Omental fat pad (tissue), 3 donors: ENCODE measurements at regions not wholly inside any gene's neighbourhood (a gene's known extent, or its start where the extent isn't known, plus 50 kb on each side); places are given as distances from the start of the nearest gene placed in this dataset.

Experiments used
- ATAC-seq: fragments of 150-250 bp; one replicate; pipeline ENCODE4 v1.9.1; 2016; ENCODE audit warnings: mild to moderate bottlenecking, moderate library complexity; ENCODE audit not compliant: low FRiP score
- DNase-seq: peaks from one replicate; pipeline ENCODE4 v3.0.0-alpha.2; 2019; ENCODE audit warnings: low spot score
- CTCF ChIP-seq, 3 donors: fragments of 450-650 bp; IDR thresholded peaks; one replicate each; pipeline ENCODE4 v1.5.1; 2016 to 2017; ENCODE audit warnings: antibody characterized with exemption in 3 of 3, mild to moderate bottlenecking in 3 of 3, moderate library complexity in 2 of 3

GRCh38 chr5:44199408-44199807, 189.8 kb downstream of the FGF10 start:
- DNase-seq (no peak), ATAC-seq (no peak)
- no peak for TF ChIP-seq CTCF (IDR thresholded peaks at IDR 0.05)

- ATAC-seq (no peak), DNase-seq (no peak)
- no peak for TF ChIP-seq CTCF (IDR thresholded peaks at IDR 0.05)
These were observed 200.0 kb downstream of the FGF10 start for GRCh38 chr5:44189255-44189654.

GRCh38 chr5:44187973-44188372, 201.2 kb downstream of the FGF10 start:
- no peak for ATAC-seq
- DNase-seq: no peak
- TF ChIP-seq CTCF (IDR thresholded peaks at IDR 0.05): no peak

GRCh38 chr5:44183753-44184152, 205.5 kb downstream of the FGF10 start:
- no peak for DNase-seq
- TF ChIP-seq CTCF (IDR thresholded peaks at IDR 0.05): no peak
- no peak for ATAC-seq

- no peak for ATAC-seq
- no peak for TF ChIP-seq CTCF (IDR thresholded peaks at IDR 0.05)
- DNase-seq: no peak
These were observed 205.9 kb downstream of the FGF10 start for GRCh38 chr5:44183312-44183711.

- no peak for TF ChIP-seq CTCF (IDR thresholded peaks at IDR 0.05)
- ATAC-seq: no peak
- no peak for DNase-seq
These were observed 210.8 kb downstream of the FGF10 start for GRCh38 chr5:44178414-44178813.

- TF ChIP-seq CTCF (IDR thresholded peaks at IDR 0.05): no peak
- ATAC-seq (no peak), DNase-seq (no peak)
These were observed 221.7 kb downstream of the FGF10 start for GRCh38 chr5:44167540-44167939.
